T-cell (primary cell): ENCODE measurements at regions not wholly inside any gene's neighbourhood (a gene's known extent, or its start where the extent isn't known, plus 50 kb on each side); places are given as distances from the start of the nearest gene placed in this dataset.
A peak's percentile ranks its signal among the peaks of the same experiment; 100 is the strongest.
"Not testable (repeated sequence)": the region's sequence is repeated elsewhere in the genome, so short reads cannot be mapped to it uniquely, and the experiment has no call there.

Source experiments
- ATAC-seq, 4 experiments: fragments of 200-7000 bp in 3 of 4; fragments of 150-1000 bp in 1 of 4; cut with Tn5 transposase; replicated peaks in 1 of 4; 1 replicate in 3 of 4; 2 replicates in 1 of 4; pipeline ENCODE4 v1.10.0; 2021; ENCODE audit warnings: moderate library complexity in 3 of 4, mild to moderate bottlenecking in 2 of 4, moderate number of reproducible peaks in 1 of 4
- CTCF ChIA-PET, 2 donors: fragments of 300-600 bp; sonication (Branson Sonifier 250); formaldehyde crosslinking; loops; one replicate each; lab custom pipeline; 2022; ENCODE audit warnings: antibody characterized with exemption in 2 of 2; lab: Charles Lee
- POLR2A ChIA-PET, 2 donors: fragments of 300-600 bp; sonication (Branson Sonifier 250); formaldehyde crosslinking; loops; one replicate each; lab custom pipeline; 2022; ENCODE audit warnings: antibody characterized with exemption in 2 of 2; lab: Charles Lee
- DNase-seq, 35 experiments: peaks; one replicate each; pipeline versions ENCODE4 v3.0.0 to v3.0.0-alpha.2; 2013 to 2023
- H3K27ac ChIP-seq: one replicate; pipeline ENCODE4 v1.5.1; 2013; ENCODE audit warnings: low read length
- H3K27me3 ChIP-seq, 2 experiments: replicated peaks in 1 of 2; 1 replicate in 1 of 2; 2 replicates in 1 of 2; pipeline versions ENCODE4 v1.6.1 to v1.7.0; 2013; ENCODE audit warnings: low read length in 1 of 2, mixed read lengths in 1 of 2; ENCODE audit not compliant: control insufficient read depth in 2 of 2, insufficient read depth in 2 of 2; ENCODE audit errors: extremely low read depth in 1 of 2
- H3K36me3 ChIP-seq, 2 donors: 1 replicate in 1 of 2; 2 replicates in 1 of 2; pipeline versions ENCODE4 v1.6.1 to v1.7.0; 2013; ENCODE audit warnings: low read length in 1 of 2; ENCODE audit not compliant: control insufficient read depth in 2 of 2, insufficient read depth in 1 of 2; ENCODE audit errors: extremely low read depth in 1 of 2
- H3K4me1 ChIP-seq, 2 experiments: 1 replicate in 1 of 2; 2 replicates in 1 of 2; pipeline versions ENCODE4 v1.6.1 to v1.7.0; 2013; ENCODE audit warnings: low read length in 2 of 2, mixed read lengths in 1 of 2; ENCODE audit not compliant: insufficient read depth in 2 of 2, control insufficient read depth in 1 of 2; ENCODE audit errors: extremely low read depth in 1 of 2
- H3K4me3 ChIP-seq, 2 donors: 1 replicate in 1 of 2; 2 replicates in 1 of 2; pipeline versions ENCODE4 v1.5.1 to v1.7.0; 2013; ENCODE audit warnings: mild to moderate bottlenecking in 2 of 2, low read length in 1 of 2, moderate library complexity in 1 of 2; ENCODE audit not compliant: control insufficient read depth in 1 of 2; ENCODE audit errors: extremely low read depth in 1 of 2
- H3K9me3 ChIP-seq: 2 replicates; pipeline ENCODE4 v1.7.0; 2013
- H3K27ac Mint-ChIP-seq, 2 donors: one replicate each; pipeline ENCODE4 v1.8.0; 2020 to 2021; ENCODE audit warnings: mild to moderate bottlenecking in 2 of 2, mixed read lengths in 2 of 2
- H3K27me3 Mint-ChIP-seq, 2 donors: one replicate each; pipeline ENCODE4 v1.8.0; 2021 to 2022; ENCODE audit warnings: mixed read lengths in 2 of 2
- H3K36me3 Mint-ChIP-seq: one replicate; pipeline ENCODE4 v1.8.0; 2021; ENCODE audit warnings: mixed read lengths
- H3K4me1 Mint-ChIP-seq, 3 donors: one replicate each; pipeline ENCODE4 v1.8.0; 2020 to 2022; ENCODE audit warnings: mixed read lengths in 3 of 3, mild to moderate bottlenecking in 1 of 3
- H3K4me3 Mint-ChIP-seq, 3 donors: one replicate each; pipeline ENCODE4 v1.8.0; 2020 to 2022; ENCODE audit warnings: mild to moderate bottlenecking in 3 of 3, mixed read lengths in 3 of 3, moderate library complexity in 3 of 3
- H3K9me3 Mint-ChIP-seq, 3 donors: one replicate each; pipeline ENCODE4 v1.8.0; 2020 to 2022; ENCODE audit warnings: mixed read lengths in 3 of 3
- WGBS: methylation state at CpG from one replicate; pipeline ENCODE4 v1.1.5; 2013; ENCODE audit warnings: missing lambda C conversion rate; ENCODE audit not compliant: insufficient coverage; 5-methylcytosine and 5-hydroxymethylcytosine counted together

DNA sequence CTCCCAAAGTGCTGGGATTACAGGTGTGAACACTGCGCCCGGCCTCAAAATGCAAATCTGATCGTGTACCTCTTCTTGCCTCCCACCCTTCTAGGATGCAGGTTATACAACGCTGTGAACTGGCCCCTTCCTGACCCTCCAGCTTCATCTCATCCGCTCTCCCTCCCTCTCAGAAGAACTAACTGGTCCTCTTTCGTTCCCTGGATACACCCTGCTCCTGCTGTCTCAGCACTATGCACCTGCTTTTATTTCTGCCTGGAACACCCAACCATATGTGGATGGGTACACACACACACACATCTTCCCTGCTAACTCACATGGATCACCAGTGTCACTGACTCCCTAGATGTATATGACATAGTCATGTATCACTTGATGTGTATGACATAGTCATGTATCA is 56.1 kb upstream of the VASH1 start:
- no peak overlapping the region for H3K4me3 ChIP-seq
- H3K4me3 Mint-ChIP-seq = no peak overlapping the region
- no peak overlapping the region for H3K27ac ChIP-seq
- no peaks in the 10 kb centered on the region for H3K36me3 ChIP-seq
- POLR2A ChIA-PET = no interaction called here
- DNase-seq (no peak), ATAC-seq (no peak)
- H3K27ac Mint-ChIP-seq = peak overlapping the region in 1 of 2 donors; percentile 13
- no peaks in the 10 kb centered on the region for H3K4me1 ChIP-seq
- peaks cover 0 to 7% of the 10 kb centered on the region in 2 experiments for H3K27me3 ChIP-seq
- no peaks in the 10 kb centered on the region for H3K9me3 ChIP-seq
- peaks cover 6 to 7% of the 10 kb centered on the region in 2 donors for H3K27me3 Mint-ChIP-seq
- H3K4me1 Mint-ChIP-seq = no peaks in the 10 kb centered on the region
- H3K36me3 Mint-ChIP-seq = no peaks in the 10 kb centered on the region
- CTCF ChIA-PET = no interaction called here
- H3K9me3 Mint-ChIP-seq = no peaks in the 10 kb centered on the region
- 74% methylated on average over 6 of the region's 6 CpGs for WGBS

DNA sequence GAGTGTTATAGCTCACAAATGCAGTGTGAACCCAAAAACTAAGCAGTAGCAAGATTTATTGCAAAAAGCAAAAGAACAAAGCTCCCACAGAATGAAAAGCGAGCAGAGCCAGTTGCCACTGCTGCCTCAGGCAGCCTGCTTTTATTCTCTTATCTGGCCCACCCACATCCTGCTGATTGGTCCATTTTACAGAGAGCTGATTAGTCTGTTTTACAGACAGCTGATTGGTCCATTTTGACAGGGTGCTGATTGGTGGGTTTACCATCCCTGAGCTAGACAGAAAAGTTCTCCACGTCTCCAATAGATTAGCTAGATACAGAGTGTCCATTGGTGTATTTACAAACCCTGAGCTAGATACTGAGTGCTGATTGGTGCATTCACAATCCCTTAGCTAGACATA is 55.1 kb upstream of the VASH1 start:
- H3K27me3 ChIP-seq, H3K4me1 Mint-ChIP-seq, H3K36me3 ChIP-seq, H3K9me3 Mint-ChIP-seq, POLR2A ChIA-PET, DNase-seq, ATAC-seq, H3K36me3 Mint-ChIP-seq, H3K27ac Mint-ChIP-seq, H3K4me3 ChIP-seq, H3K4me1 ChIP-seq, H3K9me3 ChIP-seq, H3K27ac ChIP-seq, H3K4me3 Mint-ChIP-seq, H3K27me3 Mint-ChIP-seq: not testable (repeated sequence)
- WGBS = no CpG with 5 or more reads among the region's 2 CpGs
- CTCF ChIA-PET = interaction anchor here in 1 of 2 donors (0.6 to 1.0 kb wide), 2 partner anchors 144 to 381 kb away, joined by 3 to 7 read pairs; no protein-coding TSS in a partner anchor

DNA sequence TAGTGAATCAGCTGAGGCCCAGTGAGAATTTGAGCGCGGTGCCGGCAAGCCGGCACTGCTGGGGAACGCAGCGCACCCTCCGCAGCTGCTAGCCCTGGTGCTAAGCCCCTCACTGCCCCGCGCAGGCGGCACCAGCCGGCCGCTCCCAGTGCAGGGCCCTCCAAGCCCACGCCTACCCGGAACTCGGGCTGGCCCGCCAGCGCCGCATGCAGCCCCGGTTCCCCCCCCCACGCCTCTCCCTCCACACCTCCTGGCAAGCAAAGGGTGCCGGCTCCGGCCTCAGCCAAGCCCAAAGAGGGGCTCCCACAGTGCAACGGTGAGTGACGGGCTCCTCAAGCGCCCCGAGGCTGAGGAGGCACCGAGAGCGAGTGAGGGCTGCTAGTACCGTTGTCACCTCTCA is 54.5 kb upstream of the VASH1 start:
- peaks cover 6 to 7% of the 10 kb centered on the region in 2 donors for H3K27me3 Mint-ChIP-seq
- no peaks in the 10 kb centered on the region for H3K36me3 Mint-ChIP-seq
- no peak overlapping the region for H3K27ac Mint-ChIP-seq
- DNase-seq (no peak), ATAC-seq (no peak)
- ChIA-PET POLR2A (no interaction called here), CTCF (interaction anchor here in 1 of 2 donors (0.6 to 1.0 kb wide), 2 partner anchors 144 to 380 kb away, joined by 3 to 7 read pairs; no protein-coding TSS in a partner anchor)
- H3K9me3 Mint-ChIP-seq = no peaks in the 10 kb centered on the region
- no peaks in the 10 kb centered on the region for H3K4me1 Mint-ChIP-seq
- 85% methylated on average over 16 of the region's 29 CpGs for WGBS
- Histone ChIP-seq H3K4me3 (no peak overlapping the region), H3K36me3 (no peaks in the 10 kb centered on the region), H3K4me1 (no peaks in the 10 kb centered on the region), H3K9me3 (no peaks in the 10 kb centered on the region), H3K27ac (no peak overlapping the region), H3K27me3 (peaks cover 0 to 5% of the 10 kb centered on the region in 2 experiments)
- no peak overlapping the region for H3K4me3 Mint-ChIP-seq

DNA sequence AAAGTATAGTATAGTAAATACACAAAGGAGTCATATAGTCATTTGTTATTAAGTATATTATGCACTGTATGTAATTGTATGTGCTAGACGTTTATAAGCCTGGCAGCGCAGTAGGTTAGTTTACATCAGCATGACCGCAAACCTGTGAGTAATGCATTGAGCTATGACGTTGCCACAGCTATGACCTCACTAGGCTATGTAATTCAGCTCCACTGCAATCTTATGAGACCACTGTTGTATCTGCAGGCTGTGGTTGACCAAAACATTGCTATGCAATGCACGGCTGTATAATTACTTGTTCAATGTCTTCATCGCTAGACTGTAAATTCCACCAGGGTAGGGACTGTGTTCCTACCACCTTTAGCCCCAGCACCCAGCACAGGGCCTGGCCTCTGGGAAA is 53.2 kb upstream of the VASH1 start:
- peaks cover 0 to 6% of the 10 kb centered on the region in 2 experiments for H3K27me3 ChIP-seq
- ATAC-seq = no peak
- H3K4me3 Mint-ChIP-seq = no peak overlapping the region
- H3K4me1 Mint-ChIP-seq = no peaks in the 10 kb centered on the region
- WGBS = 78% methylated on average over 5 of the region's 6 CpGs
- no peak overlapping the region for H3K4me3 ChIP-seq
- H3K9me3 Mint-ChIP-seq = no peaks in the 10 kb centered on the region
- H3K4me1 ChIP-seq = no peaks in the 10 kb centered on the region
- no peaks in the 10 kb centered on the region for H3K9me3 ChIP-seq
- no peaks in the 10 kb centered on the region for H3K36me3 ChIP-seq
- ChIA-PET POLR2A (no interaction called here), CTCF (interaction anchor here (0.6 to 1.5 kb wide), 4 partner anchors 8 to 363 kb away, joined by 3 to 6 read pairs (median 4); no protein-coding TSS in a partner anchor)
- no peak overlapping the region for H3K27ac ChIP-seq
- no peak overlapping the region for H3K27ac Mint-ChIP-seq
- H3K36me3 Mint-ChIP-seq = no peaks in the 10 kb centered on the region
- no peak for DNase-seq
- H3K27me3 Mint-ChIP-seq = peaks cover 6 to 8% of the 10 kb centered on the region in 2 donors

DNA sequence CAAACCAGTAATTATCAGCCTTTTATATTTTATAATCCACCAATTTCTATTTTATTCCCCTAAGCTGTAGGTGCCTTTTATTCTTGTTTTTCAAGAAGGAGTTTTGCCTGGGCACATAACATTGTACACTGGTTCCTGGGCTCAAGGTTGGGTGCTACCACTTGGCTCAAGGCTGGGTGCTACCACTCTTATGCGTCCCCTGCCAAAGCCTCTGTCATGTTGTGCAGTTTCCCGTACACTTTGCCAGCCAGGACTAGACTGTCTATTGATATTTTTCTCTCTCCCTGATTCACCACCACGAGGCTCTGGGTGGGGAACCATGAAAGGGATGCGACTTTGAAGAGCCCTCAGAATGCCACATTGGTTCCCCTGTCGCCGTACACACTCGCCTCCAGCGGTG is 52.5 kb upstream of the VASH1 start:
- no peaks in the 10 kb centered on the region for H3K4me1 Mint-ChIP-seq
- 100% methylated on average over 2 of the region's 8 CpGs for WGBS
- DNase-seq (no peak), ATAC-seq (no peak)
- ChIA-PET POLR2A (no interaction called here), CTCF (interaction anchor here in 1 of 2 donors (3.2 kb wide), 1 partner anchor 76 kb away, joined by 27 read pairs; no protein-coding TSS in a partner anchor)
- peaks cover 9 to 12% of the 10 kb centered on the region in 2 donors for H3K27me3 Mint-ChIP-seq
- H3K4me1 ChIP-seq = no peaks in the 10 kb centered on the region
- H3K4me3 ChIP-seq = no peak overlapping the region
- peaks cover 0 to 14% of the 10 kb centered on the region in 2 experiments for H3K27me3 ChIP-seq
- H3K4me3 Mint-ChIP-seq = no peak overlapping the region
- no peak overlapping the region for H3K27ac ChIP-seq
- no peaks in the 10 kb centered on the region for H3K36me3 Mint-ChIP-seq
- H3K9me3 Mint-ChIP-seq = no peaks in the 10 kb centered on the region
- no peaks in the 10 kb centered on the region for H3K36me3 ChIP-seq
- H3K9me3 ChIP-seq = no peaks in the 10 kb centered on the region
- no peak overlapping the region for H3K27ac Mint-ChIP-seq

DNA sequence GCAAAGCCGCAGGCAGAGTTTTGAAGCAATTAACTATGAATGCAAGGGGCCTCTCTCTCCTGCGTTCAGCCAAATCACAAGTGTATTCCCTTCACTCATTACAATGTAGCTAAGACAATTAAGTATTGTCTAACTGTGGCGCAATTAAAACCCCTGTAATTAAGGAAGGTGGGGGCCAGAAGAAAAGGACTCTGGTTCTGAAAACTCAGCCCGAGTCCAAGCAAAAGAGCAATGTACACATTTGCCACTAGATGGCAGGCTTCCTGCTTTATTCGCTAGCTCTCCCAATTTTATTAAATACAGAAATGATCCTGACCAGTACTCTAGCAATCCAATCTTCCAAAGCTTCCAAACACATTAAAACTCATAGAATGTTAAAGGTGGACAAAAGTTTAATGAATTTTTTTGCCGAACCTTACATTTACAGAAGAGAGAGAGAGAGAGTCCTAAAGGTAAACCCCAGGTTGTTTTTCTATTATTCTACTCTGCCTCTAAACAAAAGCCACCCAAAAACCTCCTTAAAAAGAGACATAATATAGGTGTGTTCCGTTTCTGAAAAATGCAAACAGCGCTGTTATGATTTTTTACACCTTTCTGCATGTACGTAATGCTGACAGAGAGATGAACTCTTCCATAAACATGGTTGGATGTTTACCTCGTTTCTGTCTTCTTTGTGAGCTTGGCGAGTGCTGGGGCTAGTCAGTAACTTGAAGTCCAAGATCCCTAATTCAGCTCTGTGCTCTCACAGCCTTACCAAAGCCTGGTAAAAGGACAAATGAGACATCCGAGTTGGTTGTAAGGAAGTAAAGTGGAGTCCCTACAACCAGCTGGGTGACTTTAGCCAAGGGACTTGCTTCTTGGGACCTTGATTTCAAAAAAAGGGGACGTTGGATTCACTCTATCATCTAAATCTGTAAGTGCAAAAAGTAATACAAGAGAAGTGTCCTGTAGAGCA is 50.9 kb upstream of the VASH1 start:
- peak in 2 of 4 experiments; percentile 28 to 32 for ATAC-seq
- Mint-ChIP-seq H3K9me3 (no peaks in the 10 kb centered on the region), H3K4me3 (no peak overlapping the region), H3K27ac (no peak overlapping the region), H3K4me1 (no peaks in the 10 kb centered on the region), H3K36me3 (no peaks in the 10 kb centered on the region), H3K27me3 (peaks cover 10 to 14% of the 10 kb centered on the region in 2 donors)
- Histone ChIP-seq H3K4me3 (no peak overlapping the region), H3K27me3 (peaks cover 0 to 13% of the 10 kb centered on the region in 2 experiments), H3K27ac (no peak overlapping the region), H3K4me1 (no peaks in the 10 kb centered on the region), H3K9me3 (no peaks in the 10 kb centered on the region), H3K36me3 (no peaks in the 10 kb centered on the region)
- DNase-seq = peak in 14 of 35 experiments; percentile 3 to 67 (median 8)
- ChIA-PET POLR2A (interaction anchor here in 1 of 2 donors (0.6 kb wide), 1 partner anchor 322 kb away, joined by 11 read pairs; no protein-coding TSS in a partner anchor), CTCF (interaction anchor here (0.6 to 3.2 kb wide), 13 partner anchors 12 to 605 kb away, joined by 3 to 27 read pairs (median 4); no protein-coding TSS in a partner anchor)
- WGBS = 100% methylated on average over 2 of the region's 13 CpGs
